SH-SY5Y (cell line): ENCODE measurements at regions not wholly inside any gene's neighbourhood (a gene's known extent, or its start where the extent isn't known, plus 50 kb on each side); places are given as distances from the start of the nearest gene placed in this dataset.

Experiments
- GATA2 ChIP-seq: IDR thresholded peaks from 2 replicates; pipeline ENCODE4 v1.6.1; 2011; ENCODE audit warnings: mild to moderate bottlenecking, low read depth, low read length
- GATA3 ChIP-seq: IDR thresholded peaks from 2 replicates; pipeline ENCODE4 v1.6.1; 2011; ENCODE audit warnings: low read depth, mild to moderate bottlenecking, low read length, moderate library complexity

DNA sequence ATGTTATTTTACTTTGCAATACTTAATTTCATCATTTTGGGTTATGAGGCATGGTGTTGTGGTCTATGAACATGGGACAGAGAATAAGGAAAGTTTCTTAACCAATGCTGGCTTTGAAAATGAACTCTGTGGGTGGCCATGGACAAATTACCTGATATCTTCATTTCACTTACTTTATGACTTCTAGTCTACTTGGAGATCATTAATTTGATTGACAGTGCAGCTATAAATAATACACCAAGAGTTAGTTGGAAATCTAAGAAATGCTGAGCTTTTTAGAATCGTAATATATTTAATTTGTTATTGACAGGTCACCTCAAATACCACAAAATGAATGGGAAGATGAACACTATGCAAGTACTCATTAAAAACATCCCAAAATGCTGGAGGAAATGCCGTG is 140.4 kb downstream of the CENPW start:
- no peak for TF ChIP-seq GATA2
- TF ChIP-seq GATA3 = no peak

DNA sequence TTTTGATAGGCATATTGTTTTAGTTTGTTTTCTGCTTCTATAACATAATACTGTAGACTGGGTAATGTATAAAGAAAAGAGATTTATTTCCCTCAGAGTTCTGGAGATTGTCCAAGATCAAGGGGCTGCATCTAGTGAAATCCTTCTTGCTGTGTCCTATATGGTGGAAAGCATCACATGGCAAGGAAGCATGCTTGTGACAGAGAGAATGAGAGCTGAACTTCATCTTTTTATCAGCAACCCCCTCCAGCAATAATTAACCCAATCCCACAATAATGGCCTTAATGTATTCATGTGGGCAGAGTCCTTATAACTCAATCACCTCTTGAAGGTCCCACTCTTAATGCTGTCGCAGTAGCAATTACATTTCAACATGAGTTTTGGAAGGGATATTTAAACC is 141.4 kb downstream of the CENPW start:
- TF ChIP-seq GATA2 (peak; percentile 22; the same call in 1 of the 2 replicates), GATA3 (no peak)

DNA sequence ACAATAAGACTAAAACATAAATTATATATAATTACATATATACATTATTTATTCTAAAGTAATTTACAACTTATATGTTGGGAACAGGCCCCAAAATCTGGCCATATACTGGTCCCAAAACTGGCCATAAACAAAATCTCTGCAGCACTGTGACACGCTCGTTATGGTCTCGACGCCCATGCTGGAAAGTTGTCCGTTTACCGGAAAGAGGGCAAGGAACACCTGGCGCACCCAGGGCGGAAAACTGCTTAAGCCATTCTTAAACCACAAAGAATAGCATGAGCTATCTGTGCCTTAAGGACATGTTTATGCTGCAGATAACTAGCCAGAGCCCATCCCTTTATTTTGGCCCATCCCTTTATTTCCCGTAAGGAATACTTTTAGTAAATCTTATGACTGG is 164.9 kb downstream of the CENPW start:
- no peak for TF ChIP-seq GATA2
- no peak for TF ChIP-seq GATA3

DNA sequence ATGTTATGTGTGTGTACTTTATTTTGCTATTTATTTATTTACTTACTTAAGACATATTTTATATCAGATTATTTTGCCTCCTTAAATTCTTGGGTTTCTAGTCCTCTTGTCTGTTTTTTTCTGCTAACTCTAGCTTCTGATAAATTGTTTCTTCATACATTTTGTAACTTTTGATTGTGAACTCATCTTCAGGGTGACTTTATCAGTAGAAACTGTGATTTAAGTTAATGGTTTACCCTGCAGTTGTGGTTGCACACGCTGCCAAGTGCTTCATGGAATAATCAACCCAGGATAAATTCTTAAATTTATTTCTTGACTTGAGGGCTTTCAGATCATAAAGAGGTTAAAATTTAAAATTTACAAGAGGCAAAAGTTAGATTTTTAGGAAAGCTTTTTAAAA is 173.3 kb downstream of the CENPW start:
- TF ChIP-seq GATA2 = no peak
- no peak for TF ChIP-seq GATA3

DNA sequence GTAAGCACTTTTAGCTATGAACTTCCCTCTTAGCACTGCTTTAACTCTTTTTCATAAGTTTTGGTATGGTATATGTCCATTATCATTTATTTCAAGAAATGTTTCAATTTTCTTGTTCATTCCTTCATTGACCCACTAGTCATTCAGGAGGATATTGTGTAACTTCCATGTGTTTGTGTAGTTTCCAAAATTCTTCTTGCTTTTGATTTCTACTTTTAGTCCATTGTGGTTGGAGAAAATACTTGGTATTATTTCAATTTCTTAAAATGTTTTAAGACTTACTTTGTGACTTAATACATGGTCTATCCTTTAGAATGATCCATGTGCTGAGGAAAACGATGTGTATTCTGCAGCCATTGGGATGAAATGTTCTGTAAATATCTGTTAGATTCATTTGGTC is 176.5 kb downstream of the CENPW start:
- no peak for TF ChIP-seq GATA2
- no peak for TF ChIP-seq GATA3

DNA sequence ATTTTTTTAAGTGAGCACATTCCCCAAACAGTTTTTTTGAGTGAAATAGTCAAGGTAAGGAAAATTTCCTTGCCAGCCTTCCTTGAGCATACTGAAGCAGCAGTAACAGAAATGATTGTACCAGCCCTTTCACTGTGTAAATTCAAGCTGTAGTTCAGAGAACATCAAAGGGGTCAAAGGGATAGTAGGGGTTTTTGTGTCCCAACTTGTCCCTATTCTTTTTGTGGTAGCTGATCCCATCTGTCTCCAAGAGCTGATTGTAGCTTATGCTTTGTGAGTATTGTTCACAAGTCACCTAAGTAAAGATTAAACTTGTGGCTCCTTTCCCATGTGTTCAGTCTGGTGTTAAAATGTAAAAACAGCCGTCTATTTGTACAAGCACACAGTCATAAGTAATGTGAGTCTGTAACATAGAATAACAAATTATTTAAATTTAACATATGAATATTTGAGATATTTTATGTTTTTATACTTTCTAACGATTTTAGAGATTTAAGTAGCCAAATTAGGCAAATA is 185.0 kb downstream of the CENPW start:
- no peak for TF ChIP-seq GATA2
- TF ChIP-seq GATA3 = no peak

DNA sequence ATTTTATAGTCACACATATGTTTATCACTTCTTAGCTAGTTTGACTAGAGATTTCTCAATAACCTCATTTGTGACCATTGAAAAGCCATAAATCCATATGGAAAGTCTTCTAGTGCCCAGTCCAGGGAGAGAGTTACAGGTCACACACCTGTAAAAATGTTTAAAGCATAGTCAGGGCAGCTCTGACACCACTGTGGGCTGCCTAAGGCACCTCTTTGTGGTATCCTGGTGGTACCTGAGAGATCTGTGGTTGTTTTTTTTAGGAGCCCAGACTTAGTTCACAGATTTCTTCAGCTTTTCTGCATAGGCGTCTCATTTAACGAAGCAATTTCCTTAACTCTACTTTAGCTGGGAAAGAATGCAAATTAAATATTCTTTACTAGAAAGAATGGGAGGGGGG is 186.6 kb downstream of the CENPW start:
- TF ChIP-seq GATA2 (no peak), GATA3 (no peak)

DNA sequence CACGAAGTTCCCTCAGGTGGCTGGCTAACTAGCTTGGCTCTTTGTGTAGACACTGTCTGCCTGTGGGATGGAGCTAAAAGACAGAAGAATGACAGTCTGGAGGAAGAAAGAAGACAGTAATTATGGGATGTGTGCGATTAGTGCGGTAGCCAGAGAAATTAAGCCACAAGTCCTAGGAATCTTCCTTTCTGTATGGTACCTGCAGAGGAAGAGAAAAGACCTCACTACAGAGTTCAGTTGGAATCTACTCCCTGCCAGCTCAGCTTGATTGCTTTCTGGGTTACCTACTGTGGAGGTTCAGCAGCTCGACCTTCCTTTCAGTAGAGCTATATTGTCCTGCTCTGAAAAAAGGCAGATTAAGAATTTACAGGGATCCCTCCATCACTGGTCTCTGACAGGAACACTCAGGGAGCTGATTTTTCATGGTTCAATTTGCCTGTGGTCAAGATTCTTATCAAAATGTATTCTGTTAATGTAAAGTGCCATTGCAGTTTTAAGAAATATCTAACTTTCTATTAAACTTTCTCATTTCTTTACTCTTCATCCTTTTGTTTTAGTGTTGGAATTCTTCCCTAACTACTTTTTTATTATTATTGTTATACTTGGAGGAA is 187.2 kb downstream of the CENPW start:
- TF ChIP-seq GATA2 (peak; percentile 71), GATA3 (peak; percentile 69; the same call in 1 of the 2 replicates)

DNA sequence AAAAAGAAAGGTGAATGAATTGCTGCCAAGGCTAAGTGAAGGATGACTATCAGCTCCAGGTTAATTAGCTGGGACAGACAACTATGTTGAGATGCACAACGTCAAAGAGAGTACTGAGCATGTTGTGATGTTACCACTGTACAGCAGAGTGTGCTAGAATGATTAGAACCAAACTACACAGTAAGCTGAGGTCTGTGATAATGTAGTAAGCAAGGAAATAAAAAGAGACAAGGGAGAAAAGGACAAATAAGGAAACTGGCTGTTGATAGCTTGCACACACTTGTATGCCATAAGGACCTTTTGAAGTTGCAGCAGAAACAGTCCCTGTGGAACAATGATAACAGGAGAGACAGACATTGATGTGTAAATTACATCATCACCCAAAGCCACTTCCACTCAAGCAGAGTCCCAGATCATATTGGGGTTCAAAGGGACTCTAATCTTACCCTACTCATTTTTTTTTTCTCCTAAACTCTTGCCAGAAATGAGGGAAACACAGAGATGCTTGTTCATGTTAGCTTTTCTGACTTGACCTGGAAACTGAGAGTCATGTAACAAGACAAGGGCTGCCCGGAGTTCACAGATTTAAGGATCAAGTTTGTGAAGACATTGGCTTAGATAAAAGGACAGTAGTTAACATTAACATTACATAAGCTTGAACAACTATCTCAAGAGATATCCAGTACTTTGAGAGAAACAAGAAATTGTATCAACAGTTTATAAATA is 189.9 kb downstream of the CENPW start:
- no peak for TF ChIP-seq GATA3

DNA sequence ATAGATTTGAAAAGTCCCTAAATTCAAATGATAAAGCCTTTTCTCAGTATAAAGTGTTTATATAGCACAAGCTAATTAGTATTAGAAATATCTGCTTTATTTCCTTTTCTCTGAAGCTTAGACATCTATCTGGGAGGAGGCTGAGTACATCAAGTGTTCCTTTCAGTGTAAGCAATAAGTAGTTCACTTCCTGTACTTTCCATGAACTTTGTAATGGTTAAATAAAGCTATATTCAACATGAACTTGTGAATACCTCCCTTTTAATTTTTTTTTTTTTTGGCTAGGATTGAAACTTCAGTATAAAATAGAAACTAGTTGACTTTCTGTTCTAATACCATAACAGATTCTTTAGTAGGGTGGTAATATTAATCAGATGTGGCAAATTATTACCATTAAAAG is 190.9 kb downstream of the CENPW start:
- no peak for TF ChIP-seq GATA3

DNA sequence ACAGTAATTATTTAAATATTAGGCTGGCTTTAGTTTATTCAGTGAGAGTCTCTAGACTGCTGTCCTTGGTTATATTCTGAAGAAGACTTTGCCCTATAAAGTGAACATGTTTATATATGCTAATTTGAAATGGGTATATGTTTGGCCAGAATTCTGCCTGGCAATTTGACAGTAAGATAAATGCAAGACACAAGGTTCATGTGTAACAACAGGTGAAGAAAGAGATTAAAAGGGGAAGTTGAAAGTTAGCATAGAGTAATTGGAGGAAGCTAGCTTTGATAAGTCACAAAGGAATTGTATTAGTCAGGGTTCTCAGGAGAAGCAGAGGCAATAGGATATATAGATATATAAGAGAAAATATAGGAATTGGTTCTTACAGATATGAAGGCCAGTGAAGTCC is 191.4 kb downstream of the CENPW start:
- TF ChIP-seq GATA3 (no peak), GATA2 (no peak)

DNA sequence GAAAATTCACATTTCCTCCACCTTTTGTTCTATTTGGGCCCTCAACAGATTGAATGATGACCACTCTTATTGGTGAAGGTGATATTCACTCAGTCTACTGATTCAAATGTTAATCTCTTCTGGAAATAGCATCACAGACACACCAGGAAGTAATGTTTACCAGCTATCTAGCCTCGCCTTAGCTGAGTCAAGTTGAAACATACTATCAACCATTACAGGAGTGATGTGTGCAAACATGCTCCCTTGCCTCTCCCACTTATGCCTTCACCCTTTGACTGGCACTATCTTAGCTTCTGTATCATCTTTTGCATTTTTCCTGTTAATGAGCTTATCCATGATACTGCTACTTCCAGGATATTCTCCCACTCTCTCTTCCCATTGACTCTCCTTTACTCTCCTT is 191.9 kb downstream of the CENPW start:
- TF ChIP-seq GATA2 (no peak), GATA3 (no peak)

DNA sequence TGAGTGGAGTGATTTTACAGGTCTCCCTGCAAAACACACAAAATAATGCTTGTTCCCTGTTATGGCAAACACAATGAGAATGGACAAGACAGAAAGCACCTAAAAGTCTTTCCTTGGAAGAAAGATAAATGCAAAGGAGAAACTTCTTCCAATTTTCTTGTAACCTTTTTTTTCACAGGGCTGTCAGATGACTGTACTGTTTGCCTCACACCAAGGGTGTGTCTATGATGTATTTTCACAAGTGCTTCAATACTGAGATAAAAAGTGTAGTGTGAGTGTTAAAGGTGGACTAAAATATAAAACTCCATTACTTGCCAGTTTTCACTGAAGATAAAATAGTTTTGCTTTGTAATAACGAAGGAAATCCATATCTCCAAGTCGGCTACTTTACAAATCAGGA is 194.5 kb downstream of the CENPW start:
- TF ChIP-seq GATA3 = no peak
- no peak for TF ChIP-seq GATA2

DNA sequence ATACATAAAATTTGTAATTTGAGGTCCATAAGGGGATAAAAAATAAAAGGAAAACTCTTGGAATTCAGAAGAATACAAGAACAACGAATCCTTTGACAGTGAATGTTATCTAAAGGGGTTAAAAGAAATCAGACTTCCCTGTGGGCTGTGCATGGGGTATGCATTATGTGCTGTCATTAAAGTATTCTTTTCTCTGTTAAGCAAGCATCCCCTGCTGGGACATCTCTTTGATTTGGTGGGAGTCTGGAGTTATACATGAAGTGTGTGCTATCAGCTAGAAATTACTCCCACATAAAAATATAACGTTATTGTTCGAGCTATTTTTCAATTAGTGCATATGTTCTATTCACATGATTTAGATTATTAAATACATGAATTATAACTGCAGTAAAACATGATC is 195.2 kb downstream of the CENPW start:
- TF ChIP-seq GATA3 (no peak), GATA2 (no peak)

DNA sequence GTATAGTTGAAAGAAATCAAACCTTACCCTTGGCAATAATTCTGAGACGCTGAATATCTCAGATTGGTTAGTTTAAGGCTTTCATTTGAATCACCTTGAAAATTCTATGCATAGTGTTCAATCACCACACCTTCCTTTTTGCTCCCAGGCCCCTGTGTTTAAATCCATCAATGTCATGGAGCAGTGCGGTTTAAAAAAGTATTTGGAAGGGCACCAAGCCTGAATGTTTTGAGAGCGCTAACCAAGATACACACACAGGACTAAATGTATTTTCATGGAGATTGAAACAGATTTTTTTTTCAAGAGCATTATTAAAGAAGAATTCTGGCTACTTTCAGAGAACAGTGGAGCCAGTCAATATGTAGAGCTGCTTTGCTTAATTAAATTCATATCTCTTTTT is 195.7 kb downstream of the CENPW start:
- TF ChIP-seq GATA2 (no peak), GATA3 (no peak)

DNA sequence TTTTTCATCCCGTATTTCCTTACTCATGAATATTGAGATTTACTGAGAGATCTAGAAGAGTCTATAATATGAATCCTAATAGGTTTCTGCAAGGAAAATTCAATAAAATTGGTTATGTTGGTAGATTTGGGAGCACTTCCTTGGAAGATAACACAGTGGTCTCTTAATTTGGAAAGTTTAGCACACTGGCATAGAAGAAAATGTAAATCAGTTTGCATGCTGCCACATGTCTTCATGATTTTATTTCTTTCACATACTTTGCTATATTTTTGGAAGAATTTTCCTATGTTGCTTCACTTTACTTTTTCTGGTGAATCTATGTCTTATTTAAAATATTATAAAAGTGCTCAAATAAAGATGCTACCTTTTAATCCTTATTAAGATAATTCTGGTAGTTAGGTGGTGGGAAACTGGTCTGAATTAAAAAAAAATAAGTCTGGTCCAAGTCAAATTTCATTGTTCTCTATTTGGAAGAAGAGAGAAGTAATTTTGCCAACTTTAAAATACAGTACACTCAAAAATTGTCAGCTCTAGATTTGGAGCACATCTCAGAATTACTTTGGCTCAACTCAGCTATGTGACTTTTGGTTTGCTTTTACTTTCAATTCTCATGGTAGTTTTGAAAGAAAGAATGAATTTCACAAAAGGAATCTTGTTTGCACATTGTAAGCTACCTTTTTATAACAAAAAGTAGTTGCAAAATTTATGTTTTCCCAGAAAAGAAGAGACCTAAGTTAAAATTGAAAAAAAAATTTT is 197.3 kb downstream of the CENPW start:
- no peak for TF ChIP-seq GATA2
- no peak for TF ChIP-seq GATA3
